Trophoblast cell (in vitro differentiated cells and primary cell): ENCODE measurements at regions not wholly inside any gene's neighbourhood (a gene's known extent, or its start where the extent isn't known, plus 50 kb on each side); places are given as distances from the start of the nearest gene placed in this dataset.

Experiments
- DNase-seq, 2 donors: peaks; one replicate each; pipeline ENCODE4 v3.0.0-alpha.2; 2016
- H2AFZ ChIP-seq: 2 replicates; pipeline ENCODE4 v1.6.1; 2013; ENCODE audit warnings: low read length, moderate library complexity, mild to moderate bottlenecking; ENCODE audit not compliant: insufficient read depth, poor library complexity
- H2AK5ac ChIP-seq: 2 replicates; pipeline ENCODE4 v1.6.1; 2013; ENCODE audit warnings: mild to moderate bottlenecking, low read length
- H2BK120ac ChIP-seq: 2 replicates; pipeline ENCODE4 v1.6.1; 2013; ENCODE audit warnings: low read length, mild to moderate bottlenecking, moderate library complexity; ENCODE audit not compliant: insufficient read depth, poor library complexity
- H2BK12ac ChIP-seq: 2 replicates; pipeline ENCODE4 v1.6.1; 2013; ENCODE audit warnings: mild to moderate bottlenecking, low read length, moderate library complexity
- H2BK5ac ChIP-seq: 2 replicates; pipeline ENCODE4 v1.6.1; 2013; ENCODE audit warnings: low read length, low read depth, moderate library complexity, mild to moderate bottlenecking; ENCODE audit not compliant: poor library complexity
- H3K14ac ChIP-seq: 2 replicates; pipeline ENCODE4 v1.6.1; 2013; ENCODE audit warnings: mild to moderate bottlenecking, low read length
- H3K18ac ChIP-seq: 2 replicates; pipeline ENCODE4 v1.6.1; 2013; ENCODE audit warnings: mild to moderate bottlenecking, low read length
- H3K23ac ChIP-seq: 2 replicates; pipeline ENCODE4 v1.6.1; 2013; ENCODE audit warnings: low read length
- H3K27ac ChIP-seq: 2 replicates; pipeline ENCODE4 v1.5.1; 2013; ENCODE audit warnings: low read depth, mild to moderate bottlenecking, inconsistent platforms, low read length, moderate library complexity
- H3K27me3 ChIP-seq: 2 replicates; pipeline ENCODE4 v1.6.1; 2013; ENCODE audit warnings: inconsistent platforms, mild to moderate bottlenecking, low read length, moderate library complexity; ENCODE audit not compliant: insufficient read depth
- H3K36me3 ChIP-seq, 2 experiments: 1 replicate in 1 of 2; 2 replicates in 1 of 2; pipeline ENCODE4 v1.6.1; 2013; ENCODE audit warnings: low read length in 2 of 2, mild to moderate bottlenecking in 2 of 2, moderate library complexity in 1 of 2; ENCODE audit not compliant: insufficient read depth in 2 of 2, control insufficient read depth in 1 of 2
- H3K4ac ChIP-seq: 2 replicates; pipeline ENCODE4 v1.6.1; 2013; ENCODE audit warnings: low read depth, mild to moderate bottlenecking, low read length, moderate library complexity
- H3K4me1 ChIP-seq, 2 experiments: 1 replicate in 1 of 2; 2 replicates in 1 of 2; pipeline ENCODE4 v1.6.1; 2013; ENCODE audit warnings: low read length in 2 of 2, mild to moderate bottlenecking in 2 of 2, moderate library complexity in 1 of 2; ENCODE audit not compliant: insufficient read depth in 2 of 2, control insufficient read depth in 1 of 2
- H3K4me2 ChIP-seq: 2 replicates; pipeline ENCODE4 v1.6.1; 2013; ENCODE audit warnings: inconsistent platforms, mild to moderate bottlenecking, low read length, moderate library complexity
- H3K4me3 ChIP-seq: 2 replicates; pipeline ENCODE4 v1.5.1; 2013; ENCODE audit warnings: mild to moderate bottlenecking, low read depth, low read length, inconsistent platforms
- H3K79me1 ChIP-seq: one replicate; pipeline ENCODE4 v1.6.1; 2013; ENCODE audit warnings: low read length
- H3K79me2 ChIP-seq: 2 replicates; pipeline ENCODE4 v1.6.1; 2013; ENCODE audit warnings: low read length, mild to moderate bottlenecking; ENCODE audit not compliant: control insufficient read depth, insufficient read depth, poor library complexity
- H3K9ac ChIP-seq: 2 replicates; pipeline ENCODE4 v1.6.1; 2013; ENCODE audit warnings: mild to moderate bottlenecking, low read length
- H3K9me3 ChIP-seq: 2 replicates; pipeline ENCODE4 v1.6.1; 2013; ENCODE audit warnings: low read depth, mild to moderate bottlenecking, control low read depth, inconsistent platforms, low read length; ENCODE audit not compliant: insufficient read depth
- H4K12ac ChIP-seq: 2 replicates; pipeline ENCODE4 v1.6.1; 2013; ENCODE audit warnings: low read depth, mild to moderate bottlenecking, low read length, moderate library complexity
- H4K8ac ChIP-seq: 2 replicates; pipeline ENCODE4 v1.6.1; 2013; ENCODE audit warnings: low read depth, mild to moderate bottlenecking, low read length, moderate library complexity
- H4K91ac ChIP-seq: one replicate; pipeline ENCODE4 v1.6.1; 2013; ENCODE audit warnings: low read depth, mild to moderate bottlenecking, low read length, moderate library complexity
- WGBS: extraction: QIAGEN DNeasy Blood & Tissue Kit; methylation state at CpG from one replicate; pipeline ENCODE4 v1.1.7; 2013; ENCODE audit warnings: missing lambda C conversion rate; ENCODE audit not compliant: insufficient read length, insufficient coverage; ENCODE audit errors: extremely low coverage; 5-methylcytosine and 5-hydroxymethylcytosine counted together

GRCh38 chr18:67586101-67586500 lies 69.6 kb upstream of the DSEL start:
- Histone ChIP-seq H2BK5ac (no peak overlapping the region), H2BK120ac (no peak overlapping the region), H3K9me3 (no peaks in the 10 kb centered on the region), H2AK5ac (no peak overlapping the region), H3K4me1 (no peaks in the 10 kb centered on the region), H3K14ac (no peak overlapping the region), H3K4me3 (no peak overlapping the region), H3K9ac (no peak overlapping the region), H3K79me1 (no peaks in the 10 kb centered on the region), H3K27ac (no peak overlapping the region), H3K18ac (no peak overlapping the region), H3K36me3 (no peaks in the 10 kb centered on the region), H3K23ac (no peak overlapping the region), H3K79me2 (no peaks in the 10 kb centered on the region), H3K4ac (no peak overlapping the region), H4K12ac (no peak overlapping the region), H4K8ac (no peak overlapping the region), H2AFZ (no peak overlapping the region), H3K4me2 (no peak overlapping the region), H2BK12ac (no peak overlapping the region), H3K27me3 (no peaks in the 10 kb centered on the region), H4K91ac (no peak overlapping the region)
- no CpG with 5 or more reads among the region's 2 CpGs for WGBS
- DNase-seq, result no peak

- Histone ChIP-seq H3K36me3 (no peaks in the 10 kb centered on the region), H3K9me3 (no peaks in the 10 kb centered on the region), H3K4ac (no peak overlapping the region), H2BK12ac (no peak overlapping the region), H4K8ac (no peak overlapping the region), H4K12ac (no peak overlapping the region), H3K4me1 (no peaks in the 10 kb centered on the region), H3K23ac (no peak overlapping the region), H2AFZ (no peak overlapping the region), H3K27ac (no peak overlapping the region), H3K79me2 (no peaks in the 10 kb centered on the region), H2AK5ac (no peak overlapping the region), H3K9ac (no peak overlapping the region), H2BK5ac (no peak overlapping the region), H3K27me3 (no peaks in the 10 kb centered on the region), H3K79me1 (no peaks in the 10 kb centered on the region), H3K4me2 (no peak overlapping the region), H3K14ac (no peak overlapping the region), H2BK120ac (no peak overlapping the region), H3K18ac (no peak overlapping the region), H4K91ac (no peak overlapping the region), H3K4me3 (no peak overlapping the region)
- DNase-seq, result no peak
- WGBS, result no CpG with 5 or more reads among the region's 1 CpG
These were observed 67.1 kb upstream of the DSEL start for GRCh38 chr18:67583621-67584020.

DNA sequence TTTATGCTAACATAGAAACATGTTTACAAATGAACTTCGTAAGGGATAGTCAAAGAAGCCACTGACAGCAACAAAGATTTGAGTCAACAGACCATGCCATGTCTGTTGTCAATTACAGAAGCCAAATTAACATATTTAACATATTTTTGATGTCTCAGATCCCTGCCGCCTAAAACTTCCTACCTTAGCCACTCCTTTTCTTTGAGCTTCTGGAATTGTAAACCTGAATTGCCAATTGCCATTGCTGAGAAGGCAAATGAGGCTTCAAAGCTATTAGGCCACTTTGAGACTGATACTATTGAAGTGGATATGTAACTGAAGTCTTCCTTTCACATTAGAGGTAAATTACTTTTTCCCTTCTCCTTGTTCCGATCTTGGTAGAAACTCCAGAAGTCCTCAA lies 66.0 kb upstream of the DSEL start:
- H3K79me2 ChIP-seq, result no peaks in the 10 kb centered on the region
- H3K4me2 ChIP-seq, result no peak overlapping the region
- no peaks in the 10 kb centered on the region for H3K9me3 ChIP-seq
- H2AK5ac ChIP-seq, result no peak overlapping the region
- H4K91ac ChIP-seq, result no peak overlapping the region
- H3K18ac ChIP-seq, result no peak overlapping the region
- H3K4ac ChIP-seq, result no peak overlapping the region
- no peak for DNase-seq
- no peak overlapping the region for H3K27ac ChIP-seq
- H3K79me1 ChIP-seq, result no peaks in the 10 kb centered on the region
- no peak overlapping the region for H2AFZ ChIP-seq
- H3K23ac ChIP-seq, result no peak overlapping the region
- H4K12ac ChIP-seq, result no peak overlapping the region
- H3K4me1 ChIP-seq, result no peaks in the 10 kb centered on the region
- H3K14ac ChIP-seq, result no peak overlapping the region
- no peak overlapping the region for H4K8ac ChIP-seq
- no CpG with 5 or more reads among the region's 3 CpGs for WGBS
- no peak overlapping the region for H2BK12ac ChIP-seq
- H2BK5ac ChIP-seq, result no peak overlapping the region
- no peaks in the 10 kb centered on the region for H3K27me3 ChIP-seq
- no peak overlapping the region for H3K9ac ChIP-seq
- no peak overlapping the region for H3K4me3 ChIP-seq
- H3K36me3 ChIP-seq, result no peaks in the 10 kb centered on the region
- H2BK120ac ChIP-seq, result no peak overlapping the region

GRCh38 chr18:67581178-67581577 lies 64.7 kb upstream of the DSEL start:
- Histone ChIP-seq H2BK12ac (no peak overlapping the region), H4K8ac (no peak overlapping the region), H4K91ac (no peak overlapping the region), H3K27ac (no peak overlapping the region), H3K79me1 (no peaks in the 10 kb centered on the region), H3K9me3 (no peaks in the 10 kb centered on the region), H3K4ac (no peak overlapping the region), H3K23ac (no peak overlapping the region), H3K4me1 (no peaks in the 10 kb centered on the region), H3K9ac (no peak overlapping the region), H3K14ac (no peak overlapping the region), H4K12ac (no peak overlapping the region), H3K79me2 (no peaks in the 10 kb centered on the region), H3K4me3 (no peak overlapping the region), H2AK5ac (no peak overlapping the region), H2AFZ (no peak overlapping the region), H2BK5ac (no peak overlapping the region), H3K27me3 (no peaks in the 10 kb centered on the region), H3K18ac (no peak overlapping the region), H2BK120ac (no peak overlapping the region), H3K4me2 (no peak overlapping the region), H3K36me3 (no peaks in the 10 kb centered on the region)
- no CpG with 5 or more reads among the region's 2 CpGs for WGBS
- no peak for DNase-seq

DNA sequence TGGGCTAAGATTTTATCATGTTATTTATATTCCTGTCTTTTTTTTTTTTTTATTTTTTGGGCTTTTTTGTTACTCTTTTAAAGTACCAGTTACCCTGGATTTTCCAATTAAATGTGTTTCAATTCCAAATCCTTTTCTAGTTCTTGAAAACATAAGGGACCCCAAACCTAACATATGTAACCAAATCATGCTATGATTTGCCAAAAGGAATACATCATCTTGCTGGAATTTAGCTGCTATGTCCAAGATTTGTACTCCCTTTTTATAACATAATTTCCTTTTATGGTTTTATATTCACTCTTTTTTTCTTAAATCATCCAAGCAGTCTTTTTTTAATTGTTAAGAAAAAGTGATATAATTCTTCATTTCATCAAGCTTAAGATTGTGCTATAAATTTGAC lies 60.9 kb upstream of the DSEL start:
- no peak for DNase-seq
- H3K79me1 ChIP-seq, result no peaks in the 10 kb centered on the region
- no peaks in the 10 kb centered on the region for H3K36me3 ChIP-seq
- H3K9ac ChIP-seq, result no peak overlapping the region
- no peaks in the 10 kb centered on the region for H3K4me1 ChIP-seq
- H2BK5ac ChIP-seq, result no peak overlapping the region
- no peak overlapping the region for H4K91ac ChIP-seq
- no peak overlapping the region for H3K23ac ChIP-seq
- no peak overlapping the region for H3K18ac ChIP-seq
- H4K12ac ChIP-seq, result no peak overlapping the region
- no peaks in the 10 kb centered on the region for H3K9me3 ChIP-seq
- no peaks in the 10 kb centered on the region for H3K79me2 ChIP-seq
- no peak overlapping the region for H2BK12ac ChIP-seq
- no peak overlapping the region for H3K4me3 ChIP-seq
- no peak overlapping the region for H2AK5ac ChIP-seq
- no peak overlapping the region for H2AFZ ChIP-seq
- H3K27me3 ChIP-seq, result no peaks in the 10 kb centered on the region
- no peak overlapping the region for H4K8ac ChIP-seq
- H3K4me2 ChIP-seq, result no peak overlapping the region
- no peak overlapping the region for H3K27ac ChIP-seq
- no peak overlapping the region for H2BK120ac ChIP-seq
- no peak overlapping the region for H3K4ac ChIP-seq
- H3K14ac ChIP-seq, result no peak overlapping the region
